Psoas muscle (tissue), 7 donors: ENCODE measurements at regions not wholly inside any gene's neighbourhood (a gene's known extent, or its start where the extent isn't known, plus 50 kb on each side); places are given as distances from the start of the nearest gene placed in this dataset.

ENCODE experiments used
- ATAC-seq, 4 donors: fragments of 200-7000 bp; cut with Tn5 transposase; one replicate each; pipeline ENCODE4 v1.9.1; 2020; ENCODE audit warnings: moderate library complexity in 3 of 4, mild to moderate bottlenecking in 2 of 4
- DNase-seq, 2 donors: peaks; one replicate each; pipeline ENCODE4 v3.0.0-alpha.2; 2020
- H3K27ac ChIP-seq: fragments of 200-600 bp; one replicate; pipeline ENCODE4 v1.8.0; 2022
- H3K27me3 ChIP-seq, 3 donors: fragments of 200-600 bp in 1 of 3; one replicate each; pipeline versions ENCODE4 v1.6.1 to v1.8.0; 2013 to 2022; ENCODE audit warnings: low read length in 2 of 3, mild to moderate bottlenecking in 2 of 3, moderate library complexity in 1 of 3; ENCODE audit not compliant: insufficient read depth in 3 of 3
- H3K36me3 ChIP-seq, 2 donors: fragments of 200-600 bp in 1 of 2; one replicate each; pipeline versions ENCODE4 v1.6.1 to v1.8.0; 2013 to 2022; ENCODE audit warnings: low read depth in 1 of 2, mild to moderate bottlenecking in 1 of 2, moderate library complexity in 1 of 2; ENCODE audit not compliant: insufficient read depth in 1 of 2
- H3K4me1 ChIP-seq: fragments of 200-600 bp; one replicate; pipeline ENCODE4 v1.8.0; 2022
- H3K4me3 ChIP-seq: fragments of 200-600 bp; one replicate; pipeline ENCODE4 v1.8.0; 2022; ENCODE audit warnings: mild to moderate bottlenecking
- H3K9me3 ChIP-seq: fragments of 200-600 bp; one replicate; pipeline ENCODE4 v1.8.0; 2022
- CTCF ChIP-seq: fragments of 200-600 bp; IDR thresholded peaks from one replicate; pipeline ENCODE4 v1.8.0; 2022; ENCODE audit warnings: antibody characterized with exemption
- WGBS, 3 donors: extraction: QIAGEN DNeasy Blood & Tissue Kit; methylation state at CpG; one replicate each; pipeline versions ENCODE4 v1.1.6 to v1.1.7; 2013; 5-methylcytosine and 5-hydroxymethylcytosine counted together
- intact Hi-C, 2 donors: fragments of 100-400 bp; cut with DNase I; formaldehyde crosslinking; loops; one replicate each; pipeline versions ENCODE4 v1.11.0 to v1.14.2; 2022
- donor health status: healthy with polysubstance abuse.
- donor health status: DM: no; HTN: no; CAD: no; lungs with moderate emphysema.
- donor health status: Bipolar disorder and iron deficiency.
- donor health status: healthy.
- donor health status: DM: yes; HTN: yes; CAD: no.
- donor health status: DM: no; HTN: no; CAD: no.
- donor health status: DM: yes; HTN: yes; CAD: no.

- intact Hi-C loops: no loop called here
- no peak for DNase-seq
Observed at GRCh38 chr18:60809937-60810336, 437.4 kb upstream of the MC4R start.

GRCh38 chr18:60812921-60813320, 440.3 kb upstream of the MC4R start:
- Histone ChIP-seq H3K4me3 (no peak overlapping the region), H3K27ac (no peak overlapping the region), H3K4me1 (no peaks in the 10 kb centered on the region), H3K27me3 (no peaks in the 10 kb centered on the region), H3K36me3 (no peaks in the 10 kb centered on the region), H3K9me3 (no peaks in the 10 kb centered on the region)
- intact Hi-C loops: no loop called here
- ATAC-seq (no peak), DNase-seq (no peak)
- no peak for TF ChIP-seq CTCF
- 70 to 86% (median 77%) methylated on average over 2 of the region's 2 CpGs for WGBS, 3 donors

More at GRCh38 chr18:60809937-60810336, 437.4 kb upstream of the MC4R start:
- Histone ChIP-seq H3K4me1 (no peaks in the 10 kb centered on the region), H3K27ac (no peak overlapping the region), H3K36me3 (no peaks in the 10 kb centered on the region), H3K27me3 (no peaks in the 10 kb centered on the region), H3K4me3 (no peak overlapping the region), H3K9me3 (no peaks in the 10 kb centered on the region)
- no peak for TF ChIP-seq CTCF
- ATAC-seq: no peak
- WGBS, 3 donors: 89 to 95% (median 91%) methylated on average over 2 of the region's 2 CpGs

GRCh38 chr18:60826346-60826745, 453.8 kb upstream of the MC4R start:
- ATAC-seq (no peak), DNase-seq (no peak)
- intact Hi-C loops: no loop called here
- Histone ChIP-seq H3K27me3 (no peaks in the 10 kb centered on the region), H3K4me3 (no peak overlapping the region), H3K4me1 (no peaks in the 10 kb centered on the region), H3K36me3 (no peaks in the 10 kb centered on the region), H3K9me3 (no peaks in the 10 kb centered on the region), H3K27ac (no peak overlapping the region)
- no peak for TF ChIP-seq CTCF
- 40 to 50% (median 43%) methylated on average over 2 of the region's 2 CpGs for WGBS, 3 donors

GRCh38 chr18:60831971-60832370, 459.4 kb upstream of the MC4R start:
- ATAC-seq (no peak), DNase-seq (no peak)
- Histone ChIP-seq H3K9me3 (no peaks in the 10 kb centered on the region), H3K4me3 (no peak overlapping the region), H3K27ac (no peak overlapping the region), H3K36me3 (no peaks in the 10 kb centered on the region), H3K4me1 (no peaks in the 10 kb centered on the region), H3K27me3 (no peaks in the 10 kb centered on the region)
- 64 to 70% (median 65%) methylated on average over 1 of the region's 1 CpG for WGBS, 3 donors
- TF ChIP-seq CTCF: no peak
- intact Hi-C loops: no loop called here

GRCh38 chr18:60838677-60839076, 466.1 kb upstream of the MC4R start:
- Histone ChIP-seq H3K4me1 (no peaks in the 10 kb centered on the region), H3K36me3 (no peaks in the 10 kb centered on the region), H3K9me3 (no peaks in the 10 kb centered on the region), H3K4me3 (no peak overlapping the region), H3K27me3 (no peaks in the 10 kb centered on the region), H3K27ac (no peak overlapping the region)
- TF ChIP-seq CTCF: no peak
- intact Hi-C loops: no loop called here
- ATAC-seq (no peak), DNase-seq (no peak)
